HG03095 (cell line): ENCODE measurements at regions not wholly inside any gene's neighbourhood (a gene's known extent, or its start where the extent isn't known, plus 50 kb on each side); places are given as distances from the start of the nearest gene placed in this dataset.
"Not testable (repeated sequence)": the region's sequence is repeated elsewhere in the genome, so short reads cannot be mapped to it uniquely, and the experiment has no call there.

Source experiments
- ATAC-seq: cut with Tn5 transposase; IDR thresholded peaks from one replicate; pipeline ENCODE4 v1.9.1; 2021; ENCODE audit warnings: moderate library complexity; ENCODE audit not compliant: unreplicated experiment

- ATAC-seq, result no peak
These were observed 79.2 kb upstream of the BACH2 start for GRCh38 chr6:90375681-90376439.

DNA sequence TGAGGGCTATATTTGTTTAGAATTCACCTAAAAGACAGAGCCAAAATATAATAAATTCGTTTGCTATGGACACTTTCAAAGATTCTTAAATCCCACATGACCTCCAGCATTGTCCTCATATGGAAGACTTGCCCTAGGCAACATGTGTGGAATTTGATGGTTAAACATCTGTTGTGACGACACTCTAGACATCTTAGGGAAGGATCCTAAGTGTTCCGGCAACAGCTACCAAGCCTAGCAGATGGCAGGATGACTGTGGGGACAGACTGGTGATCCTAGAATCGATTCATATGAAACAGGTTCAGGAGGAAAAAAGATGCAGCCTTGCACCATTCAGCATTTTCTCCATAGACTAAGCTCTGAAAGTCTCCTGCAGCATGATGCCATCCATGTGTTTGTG lies 77.6 kb upstream of the BACH2 start:
- ATAC-seq, result no peak

- no peak for ATAC-seq
These were observed 76.2 kb upstream of the BACH2 start for GRCh38 chr6:90372885-90373284.

- no peak for ATAC-seq
These were observed 75.8 kb upstream of the BACH2 start for GRCh38 chr6:90372450-90372849.

DNA sequence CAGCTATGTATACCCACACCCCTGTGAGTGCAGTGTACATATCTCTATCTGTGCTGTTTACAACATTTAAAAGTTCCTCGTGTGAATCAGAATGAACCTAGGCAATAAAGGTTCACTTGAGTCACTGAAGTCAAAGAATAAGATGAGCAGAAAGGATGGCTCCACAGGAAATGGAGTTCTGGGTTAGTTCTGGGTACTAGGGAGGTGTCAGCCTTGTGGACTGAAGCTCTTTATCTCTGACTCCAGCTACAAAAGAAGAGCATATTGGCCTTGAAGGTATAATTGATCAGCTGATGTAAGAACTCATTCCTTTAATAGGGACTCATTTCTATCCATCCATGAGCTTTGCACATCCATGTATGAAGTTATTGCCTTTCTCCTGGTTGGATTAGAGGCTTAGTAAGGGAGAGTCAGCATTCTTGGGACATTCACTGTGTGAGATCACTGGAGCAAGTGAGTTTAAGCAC lies 73.9 kb upstream of the BACH2 start:
- ATAC-seq, result no peak

GRCh38 chr6:90369651-90370050 lies 73.0 kb upstream of the BACH2 start:
- no peak for ATAC-seq

DNA sequence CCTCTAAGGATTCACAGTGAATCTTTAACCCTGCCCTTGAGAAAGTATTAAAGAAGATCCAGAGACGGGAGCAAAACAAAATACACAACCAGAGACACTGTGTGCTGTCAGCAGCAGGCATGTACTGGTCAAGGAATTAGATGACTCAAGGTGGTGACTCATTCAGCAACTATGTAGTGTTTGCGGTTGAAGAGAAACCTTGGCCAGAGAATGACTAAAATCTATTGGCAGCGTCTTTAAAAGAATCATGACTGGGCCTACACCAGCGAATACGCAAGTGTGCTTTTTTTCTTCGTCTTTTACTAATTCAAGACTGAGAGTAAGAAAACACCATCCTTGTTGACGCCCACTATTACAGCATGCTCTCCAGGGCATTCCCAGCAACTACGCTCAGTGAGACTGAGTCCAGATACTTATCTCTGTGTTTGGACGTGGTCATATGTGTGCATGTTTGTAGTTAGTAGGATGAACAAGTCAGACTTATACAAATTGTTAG lies 72.4 kb upstream of the BACH2 start:
- peak; percentile 99 for ATAC-seq

DNA sequence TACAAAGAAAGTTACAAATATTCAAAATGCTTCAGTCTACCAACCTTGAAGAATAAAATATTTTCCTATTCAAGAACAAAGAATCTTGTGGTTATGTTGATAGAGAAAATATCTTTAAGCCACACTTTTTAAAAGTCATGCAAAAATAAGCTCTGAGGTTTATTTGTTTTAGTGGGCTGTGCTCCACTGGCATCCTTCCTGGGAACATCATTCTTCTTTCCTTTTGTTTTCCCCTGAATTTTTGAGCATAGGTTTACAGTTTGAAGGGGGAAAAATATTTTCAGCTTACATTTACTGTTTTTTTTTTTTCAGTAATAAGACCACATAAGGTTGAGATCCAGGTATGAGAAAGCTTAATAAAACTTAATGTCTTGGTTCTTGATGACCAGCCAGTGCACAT lies 72.0 kb upstream of the BACH2 start:
- no peak for ATAC-seq

DNA sequence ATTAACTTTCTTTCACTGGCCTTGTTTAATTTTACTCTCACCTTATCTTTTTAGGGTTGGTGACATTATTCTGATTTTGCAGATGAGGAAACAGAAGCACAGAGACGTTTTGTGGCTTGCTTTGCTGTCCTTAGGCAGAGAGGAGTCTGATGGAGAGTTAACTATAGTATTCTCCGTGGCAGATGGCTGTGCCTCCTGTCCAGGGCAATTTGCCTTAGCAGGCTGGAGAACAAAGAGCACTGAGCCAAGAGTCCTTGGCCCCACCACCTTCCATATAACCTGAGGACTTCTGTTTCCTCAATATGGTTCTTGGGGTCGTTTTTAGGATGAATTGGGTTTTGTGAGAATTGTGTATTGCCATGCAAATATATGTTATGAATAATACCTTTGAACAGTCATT lies 71.4 kb upstream of the BACH2 start:
- no peak for ATAC-seq

GRCh38 chr6:90365565-90366219 lies 69.0 kb upstream of the BACH2 start:
- ATAC-seq, result no peak

GRCh38 chr6:90365002-90365401 lies 68.4 kb upstream of the BACH2 start:
- no peak for ATAC-seq

- ATAC-seq, result no peak
These were observed 67.6 kb upstream of the BACH2 start for GRCh38 chr6:90364286-90364685.

- ATAC-seq, result no peak
These were observed 65.7 kb upstream of the BACH2 start for GRCh38 chr6:90362318-90362717.

GRCh38 chr6:90361174-90361573 lies 64.5 kb upstream of the BACH2 start:
- ATAC-seq, result no peak

- ATAC-seq, result not testable (repeated sequence)
These were observed 61.6 kb upstream of the BACH2 start for GRCh38 chr6:90358036-90358770.

GRCh38 chr6:90356012-90356421 lies 59.4 kb upstream of the BACH2 start:
- no peak for ATAC-seq

DNA sequence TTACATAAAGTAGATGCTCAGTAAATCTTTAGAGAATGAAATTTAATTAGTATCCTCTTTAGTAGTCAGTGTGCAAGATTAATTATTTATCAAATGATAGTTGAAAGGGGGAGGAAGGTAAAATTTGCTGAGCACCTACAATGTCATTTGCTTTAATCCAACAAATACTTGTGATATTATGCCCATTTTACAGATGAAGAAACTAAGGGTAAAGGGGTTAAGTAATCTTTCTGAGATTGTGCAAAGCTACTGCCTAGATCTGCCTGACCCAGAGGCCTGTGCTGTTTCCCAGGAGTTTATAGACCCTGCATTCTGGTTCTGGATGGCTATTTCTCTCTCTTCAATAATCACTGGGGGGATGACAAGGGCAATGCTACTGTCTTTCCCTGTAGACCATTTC lies 58.3 kb upstream of the BACH2 start:
- ATAC-seq, result no peak

GRCh38 chr6:90351696-90352095 lies 55.1 kb upstream of the BACH2 start:
- no peak for ATAC-seq

GRCh38 chr6:90350689-90351554 lies 54.3 kb upstream of the BACH2 start:
- no peak for ATAC-seq

- ATAC-seq, result no peak
These were observed 50.8 kb upstream of the BACH2 start for GRCh38 chr6:90347411-90347851.

DNA sequence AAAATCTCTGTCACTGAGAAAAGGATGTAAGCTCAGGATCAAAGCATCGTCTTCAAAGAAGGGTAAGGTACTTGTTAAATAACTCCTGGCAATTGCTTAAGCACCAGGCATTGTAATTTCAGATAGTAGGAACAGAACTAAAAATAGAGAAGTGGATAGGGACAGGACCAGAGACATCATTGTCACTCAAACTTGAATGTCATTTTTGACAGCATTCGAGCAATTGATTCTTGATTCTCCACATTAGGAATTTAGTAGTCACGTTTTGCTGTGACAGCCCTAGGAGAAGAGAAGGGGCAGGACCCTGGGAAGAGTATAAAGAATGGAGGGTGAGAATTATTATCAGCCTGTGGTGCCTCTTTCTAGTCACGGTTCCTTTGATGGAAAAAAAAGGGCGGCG lies 50.1 kb upstream of the BACH2 start:
- no peak for ATAC-seq
